ENCODE measurements at regions not wholly inside any gene's neighbourhood (a gene's known extent, or its start where the extent isn't known, plus 50 kb on each side); places are given as distances from the start of the nearest gene placed in this dataset.

- ATAC-seq (ENCODE audit: low read depth), result no peak
Measured at GRCh38 chr11:42066113-42066512, 606.7 kb upstream of the LRRC4C start.

GRCh38 chr11:42074306-42074705 lies 614.9 kb upstream of the LRRC4C start:
- Histone ChIP-seq H3K4me3 (ENCODE audit: severe bottlenecking) (no peak overlapping the region), H3K9me3 (ENCODE audit: severe bottlenecking) (no peaks in the 10 kb centered on the region), H3K27ac (ENCODE audit: poor library complexity, severe bottlenecking) (no peak overlapping the region), H3K36me3 (ENCODE audit: low read depth) (no peaks in the 10 kb centered on the region), H3K27me3 (ENCODE audit: insufficient read depth, poor library complexity, severe bottlenecking) (no peaks in the 10 kb centered on the region), H3K4me1 (ENCODE audit: insufficient read depth, poor library complexity, severe bottlenecking) (no peaks in the 10 kb centered on the region)
- no peak for TF ChIP-seq CTCF (IDR thresholded peaks at IDR 0.05; ENCODE audit: poor library complexity, severe bottlenecking)
- DNase-seq (ENCODE audit: low spot score), result no peak
- ATAC-seq (ENCODE audit: low read depth), result no peak

More at GRCh38 chr11:42066113-42066512, 606.7 kb upstream of the LRRC4C start:
- Histone ChIP-seq H3K4me3 (ENCODE audit: severe bottlenecking) (no peak overlapping the region), H3K9me3 (ENCODE audit: severe bottlenecking) (no peaks in the 10 kb centered on the region), H3K27me3 (ENCODE audit: insufficient read depth, poor library complexity, severe bottlenecking) (no peaks in the 10 kb centered on the region), H3K4me1 (ENCODE audit: insufficient read depth, poor library complexity, severe bottlenecking) (no peaks in the 10 kb centered on the region), H3K27ac (ENCODE audit: poor library complexity, severe bottlenecking) (no peak overlapping the region), H3K36me3 (ENCODE audit: low read depth) (no peaks in the 10 kb centered on the region)
- no peak for TF ChIP-seq CTCF (IDR thresholded peaks at IDR 0.05; ENCODE audit: poor library complexity, severe bottlenecking)
- DNase-seq (ENCODE audit: low spot score), result no peak

- DNase-seq (ENCODE audit: low spot score) (no peak), ATAC-seq (ENCODE audit: low read depth) (no peak)
- no peaks in the 10 kb centered on the region for H3K36me3 ChIP-seq (ENCODE audit: low read depth)
- no peak overlapping the region for H3K4me3 ChIP-seq (ENCODE audit: severe bottlenecking)
- H3K27ac ChIP-seq (ENCODE audit: poor library complexity, severe bottlenecking), result no peak overlapping the region
- H3K27me3 ChIP-seq (ENCODE audit: insufficient read depth, poor library complexity, severe bottlenecking), result no peaks in the 10 kb centered on the region
- H3K9me3 ChIP-seq (ENCODE audit: severe bottlenecking), result no peaks in the 10 kb centered on the region
- no peaks in the 10 kb centered on the region for H3K4me1 ChIP-seq (ENCODE audit: insufficient read depth, poor library complexity, severe bottlenecking)
- TF ChIP-seq CTCF (IDR thresholded peaks at IDR 0.05; ENCODE audit: poor library complexity, severe bottlenecking), result no peak
Measured at GRCh38 chr11:42075180-42075579, 615.7 kb upstream of the LRRC4C start.

GRCh38 chr11:42077794-42078193 lies 618.3 kb upstream of the LRRC4C start:
- DNase-seq (ENCODE audit: low spot score) (no peak), ATAC-seq (ENCODE audit: low read depth) (no peak)
- H3K27ac ChIP-seq (ENCODE audit: poor library complexity, severe bottlenecking), result no peak overlapping the region
- no peaks in the 10 kb centered on the region for H3K9me3 ChIP-seq (ENCODE audit: severe bottlenecking)
- no peaks in the 10 kb centered on the region for H3K27me3 ChIP-seq (ENCODE audit: insufficient read depth, poor library complexity, severe bottlenecking)
- no peaks in the 10 kb centered on the region for H3K4me1 ChIP-seq (ENCODE audit: insufficient read depth, poor library complexity, severe bottlenecking)
- TF ChIP-seq CTCF (IDR thresholded peaks at IDR 0.05; ENCODE audit: poor library complexity, severe bottlenecking), result no peak
- H3K36me3 ChIP-seq (ENCODE audit: low read depth), result no peaks in the 10 kb centered on the region
- H3K4me3 ChIP-seq (ENCODE audit: severe bottlenecking), result no peak overlapping the region

GRCh38 chr11:42085736-42086135 lies 626.3 kb upstream of the LRRC4C start:
- no peak for TF ChIP-seq CTCF (IDR thresholded peaks at IDR 0.05; ENCODE audit: poor library complexity, severe bottlenecking)
- H3K4me3 ChIP-seq (ENCODE audit: severe bottlenecking), result no peak overlapping the region
- no peaks in the 10 kb centered on the region for H3K27me3 ChIP-seq (ENCODE audit: insufficient read depth, poor library complexity, severe bottlenecking)
- DNase-seq (ENCODE audit: low spot score) (no peak), ATAC-seq (ENCODE audit: low read depth) (no peak)
- no peaks in the 10 kb centered on the region for H3K9me3 ChIP-seq (ENCODE audit: severe bottlenecking)
- no peak overlapping the region for H3K27ac ChIP-seq (ENCODE audit: poor library complexity, severe bottlenecking)
- no peaks in the 10 kb centered on the region for H3K4me1 ChIP-seq (ENCODE audit: insufficient read depth, poor library complexity, severe bottlenecking)
- H3K36me3 ChIP-seq (ENCODE audit: low read depth), result no peaks in the 10 kb centered on the region
